Lower leg skin (tissue), 3 donors: ENCODE measurements at regions not wholly inside any gene's neighbourhood (a gene's known extent, or its start where the extent isn't known, plus 50 kb on each side); places are given as distances from the start of the nearest gene placed in this dataset.

Experiments used
- POLR2A ChIP-seq, 2 donors: fragments of 450-650 bp; IDR thresholded peaks; one replicate each; pipeline ENCODE4 v1.6.1; 2016 to 2017; ENCODE audit warnings: antibody characterized with exemption in 2 of 2, mild to moderate bottlenecking in 1 of 2, moderate library complexity in 1 of 2
- TF ChIP-seq, protein P1 (sequence below), 3 donors: fragments of 450-650 bp; IDR thresholded peaks; one replicate each; pipeline ENCODE4 v1.5.1; 2016; ENCODE audit warnings: antibody characterized with exemption in 3 of 3, mild to moderate bottlenecking in 3 of 3, moderate library complexity in 2 of 3

DNA sequence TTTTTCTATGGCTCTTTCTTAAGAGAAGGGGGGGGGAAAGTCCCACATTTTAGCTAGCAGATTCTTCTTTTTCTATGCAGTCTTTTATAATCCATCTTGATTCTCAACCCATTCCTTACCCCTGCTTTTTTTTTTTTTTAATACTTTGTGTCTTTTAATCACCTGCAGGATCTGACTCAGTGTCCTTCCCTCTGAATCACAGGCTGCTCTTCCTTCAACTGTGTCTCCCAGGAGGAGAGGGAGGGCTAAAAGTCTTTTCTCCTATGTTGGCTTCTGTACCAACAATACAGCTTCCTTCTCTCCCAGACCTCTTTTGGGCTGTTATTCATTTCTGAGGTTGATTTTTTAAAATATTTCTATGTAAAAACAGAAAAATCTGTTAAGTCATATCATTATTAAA lies 686.2 kb downstream of the ADGRL2 start:
- TF ChIP-seq, protein P1, sequence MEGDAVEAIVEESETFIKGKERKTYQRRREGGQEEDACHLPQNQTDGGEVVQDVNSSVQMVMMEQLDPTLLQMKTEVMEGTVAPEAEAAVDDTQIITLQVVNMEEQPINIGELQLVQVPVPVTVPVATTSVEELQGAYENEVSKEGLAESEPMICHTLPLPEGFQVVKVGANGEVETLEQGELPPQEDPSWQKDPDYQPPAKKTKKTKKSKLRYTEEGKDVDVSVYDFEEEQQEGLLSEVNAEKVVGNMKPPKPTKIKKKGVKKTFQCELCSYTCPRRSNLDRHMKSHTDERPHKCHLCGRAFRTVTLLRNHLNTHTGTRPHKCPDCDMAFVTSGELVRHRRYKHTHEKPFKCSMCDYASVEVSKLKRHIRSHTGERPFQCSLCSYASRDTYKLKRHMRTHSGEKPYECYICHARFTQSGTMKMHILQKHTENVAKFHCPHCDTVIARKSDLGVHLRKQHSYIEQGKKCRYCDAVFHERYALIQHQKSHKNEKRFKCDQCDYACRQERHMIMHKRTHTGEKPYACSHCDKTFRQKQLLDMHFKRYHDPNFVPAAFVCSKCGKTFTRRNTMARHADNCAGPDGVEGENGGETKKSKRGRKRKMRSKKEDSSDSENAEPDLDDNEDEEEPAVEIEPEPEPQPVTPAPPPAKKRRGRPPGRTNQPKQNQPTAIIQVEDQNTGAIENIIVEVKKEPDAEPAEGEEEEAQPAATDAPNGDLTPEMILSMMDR (IDR thresholded peaks at IDR 0.05) = no peak
- TF ChIP-seq POLR2A (IDR thresholded peaks at IDR 0.05) = no peak
